Subcutaneous abdominal adipose tissue (tissue), 5 donors: ENCODE measurements at regions not wholly inside any gene's neighbourhood (a gene's known extent, or its start where the extent isn't known, plus 50 kb on each side); places are given as distances from the start of the nearest gene placed in this dataset.

Experiments used
- H3K27ac ChIP-seq: one replicate; pipeline ENCODE4 v1.7.0; 2013; ENCODE audit warnings: low read depth, mild to moderate bottlenecking, inconsistent platforms, low read length, moderate library complexity
- H3K27me3 ChIP-seq, 5 donors: one replicate each; pipeline ENCODE4 v1.7.0; 2013; ENCODE audit warnings: low read length in 5 of 5, inconsistent platforms in 1 of 5; ENCODE audit not compliant: control insufficient read depth in 5 of 5, insufficient read depth in 4 of 5
- H3K36me3 ChIP-seq, 5 donors: one replicate each; pipeline ENCODE4 v1.7.0; 2013; ENCODE audit warnings: low read length in 5 of 5; ENCODE audit not compliant: control insufficient read depth in 5 of 5, insufficient read depth in 5 of 5
- H3K4me1 ChIP-seq, 5 donors: one replicate each; pipeline ENCODE4 v1.7.0; 2013; ENCODE audit warnings: low read length in 5 of 5, mild to moderate bottlenecking in 3 of 5, moderate library complexity in 1 of 5; ENCODE audit not compliant: control insufficient read depth in 5 of 5, insufficient read depth in 5 of 5
- H3K4me3 ChIP-seq, 5 donors: one replicate each; pipeline ENCODE4 v1.7.0; 2013; ENCODE audit warnings: low read length in 5 of 5, low read depth in 1 of 5
- H3K9ac ChIP-seq, 5 donors: one replicate each; pipeline ENCODE4 v1.7.0; 2013; ENCODE audit warnings: low read length in 5 of 5, mild to moderate bottlenecking in 4 of 5, moderate library complexity in 3 of 5
- H3K9me3 ChIP-seq, 5 donors: one replicate each; pipeline ENCODE4 v1.7.0; 2013; ENCODE audit warnings: low read length in 5 of 5; ENCODE audit not compliant: control insufficient read depth in 5 of 5
- donor health status: healthy.
- donor health status: healthy.
- donor health status: healthy.
- donor health status: healthy.
- donor health status: healthy.

GRCh38 chr2:195202163-195202845, 454.7 kb upstream of the SLC39A10 start:
- H3K27me3 ChIP-seq: no peaks in the 10 kb centered on the region
- H3K27ac ChIP-seq: no peak overlapping the region
- no peaks in the 10 kb centered on the region for H3K9me3 ChIP-seq
- no peaks in the 10 kb centered on the region for H3K4me1 ChIP-seq
- no peak overlapping the region for H3K9ac ChIP-seq
- H3K36me3 ChIP-seq: no peaks in the 10 kb centered on the region
- no peak overlapping the region for H3K4me3 ChIP-seq

- no peaks in the 10 kb centered on the region for H3K36me3 ChIP-seq
- no peak overlapping the region for H3K4me3 ChIP-seq
- H3K27ac ChIP-seq: no peak overlapping the region
- no peak overlapping the region for H3K9ac ChIP-seq
- no peaks in the 10 kb centered on the region for H3K9me3 ChIP-seq
- H3K4me1 ChIP-seq: no peaks in the 10 kb centered on the region
- no peaks in the 10 kb centered on the region for H3K27me3 ChIP-seq
Measured at GRCh38 chr2:195199864-195200263, 457.2 kb upstream of the SLC39A10 start.

GRCh38 chr2:195181059-195181705, 475.8 kb upstream of the SLC39A10 start:
- Histone ChIP-seq H3K9ac (no peak overlapping the region), H3K27me3 (no peaks in the 10 kb centered on the region), H3K4me3 (no peak overlapping the region), H3K4me1 (no peaks in the 10 kb centered on the region), H3K9me3 (no peaks in the 10 kb centered on the region), H3K36me3 (no peaks in the 10 kb centered on the region), H3K27ac (no peak overlapping the region)

DNA sequence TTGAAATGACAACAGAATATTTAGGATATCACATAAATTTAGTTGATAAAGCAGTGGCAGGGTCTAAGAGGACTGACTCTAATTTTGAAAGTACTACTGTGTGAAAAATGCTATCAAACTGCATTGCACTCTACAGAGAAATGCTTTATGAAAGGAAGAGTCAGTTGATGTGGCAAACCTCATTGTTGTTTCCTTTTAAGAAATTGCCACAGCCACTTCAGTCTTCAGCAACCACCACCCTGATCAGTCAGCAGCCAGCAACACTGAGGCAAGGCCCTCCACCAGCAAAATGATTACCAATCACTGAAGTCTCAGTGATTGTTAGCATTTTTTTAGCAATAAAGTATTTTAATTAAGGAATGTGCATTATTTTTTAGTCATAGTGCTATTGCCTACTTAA, 488.7 kb upstream of the SLC39A10 start:
- Histone ChIP-seq H3K27ac (no peak overlapping the region), H3K4me3 (no peak overlapping the region), H3K27me3 (no peaks in the 10 kb centered on the region), H3K9me3 (peaks cover 0 to 2% (median 0%) of the 10 kb centered on the region in 5 donors), H3K4me1 (no peaks in the 10 kb centered on the region), H3K36me3 (no peaks in the 10 kb centered on the region), H3K9ac (no peak overlapping the region)

DNA sequence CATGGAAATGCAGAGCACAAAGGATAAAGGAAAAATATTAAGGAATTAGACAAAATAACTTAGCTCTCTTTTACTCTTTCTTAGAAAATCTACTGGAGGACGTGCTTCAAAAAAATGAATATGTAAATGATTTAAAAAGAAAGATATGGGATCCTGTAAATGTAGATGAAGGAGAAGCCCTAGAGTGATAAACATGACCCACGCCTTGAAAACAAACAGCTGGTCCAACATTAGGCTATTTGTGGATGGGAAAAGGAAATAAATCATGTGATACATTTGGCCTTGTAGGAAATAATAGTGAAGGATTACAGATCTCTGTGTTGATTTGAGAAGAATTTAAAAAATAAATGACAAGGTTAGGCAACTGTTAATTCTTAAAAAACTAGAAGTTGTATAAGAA, 492.1 kb upstream of the SLC39A10 start:
- Histone ChIP-seq H3K4me3 (no peak overlapping the region), H3K36me3 (no peaks in the 10 kb centered on the region), H3K9ac (no peak overlapping the region), H3K4me1 (no peaks in the 10 kb centered on the region), H3K9me3 (peaks cover 0 to 2% (median 0%) of the 10 kb centered on the region in 5 donors), H3K27ac (no peak overlapping the region), H3K27me3 (no peaks in the 10 kb centered on the region)

GRCh38 chr2:195162918-195163317, 494.1 kb upstream of the SLC39A10 start:
- H3K4me3 ChIP-seq: no peak overlapping the region
- H3K4me1 ChIP-seq: no peaks in the 10 kb centered on the region
- no peak overlapping the region for H3K27ac ChIP-seq
- H3K27me3 ChIP-seq: no peaks in the 10 kb centered on the region
- peaks cover 0 to 2% (median 0%) of the 10 kb centered on the region in 5 donors for H3K9me3 ChIP-seq
- H3K36me3 ChIP-seq: no peaks in the 10 kb centered on the region
- H3K9ac ChIP-seq: no peak overlapping the region

DNA sequence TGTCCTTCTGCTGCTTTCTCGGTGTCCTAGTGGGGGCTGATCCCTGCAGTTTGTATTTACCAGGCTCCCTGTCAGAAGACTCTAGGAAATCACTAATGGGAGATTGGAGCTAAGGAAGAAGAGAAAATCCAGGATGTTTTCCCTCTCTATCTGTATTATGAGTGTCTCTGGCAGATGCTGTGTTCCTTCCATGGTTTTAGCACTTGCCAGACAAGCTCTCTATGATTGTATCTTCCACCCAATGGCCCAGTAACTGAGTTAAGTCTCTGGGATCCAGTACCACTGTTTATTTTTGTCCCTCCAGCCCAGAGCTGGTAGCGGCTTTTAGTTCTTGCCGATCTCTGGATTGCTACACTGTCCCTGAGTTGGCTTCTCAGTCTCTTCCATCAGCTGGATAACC, 494.8 kb upstream of the SLC39A10 start:
- Histone ChIP-seq H3K27me3 (no peaks in the 10 kb centered on the region), H3K9ac (no peak overlapping the region), H3K4me3 (no peak overlapping the region), H3K27ac (no peak overlapping the region), H3K36me3 (no peaks in the 10 kb centered on the region), H3K4me1 (no peaks in the 10 kb centered on the region), H3K9me3 (peaks cover 0 to 2% (median 0%) of the 10 kb centered on the region in 5 donors)

DNA sequence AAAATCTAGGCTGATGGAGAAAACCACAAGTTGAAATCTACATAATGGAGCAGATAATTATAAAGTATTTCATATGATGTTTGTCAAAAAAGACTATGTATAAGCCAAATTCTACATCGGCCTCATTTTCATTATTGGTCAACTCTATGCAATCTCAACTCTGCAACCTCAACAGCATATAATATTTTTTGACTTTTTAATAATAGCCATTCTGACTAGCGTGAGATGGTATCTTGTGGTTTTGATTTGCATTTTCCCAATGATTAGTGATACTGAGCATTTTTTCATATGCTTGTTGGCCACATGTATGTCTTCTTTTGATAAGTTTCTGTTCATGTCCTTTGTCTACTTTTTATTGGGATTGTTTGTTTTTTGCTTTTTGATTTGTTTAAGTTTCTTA, 496.1 kb upstream of the SLC39A10 start:
- H3K9ac ChIP-seq: no peak overlapping the region
- no peak overlapping the region for H3K4me3 ChIP-seq
- no peaks in the 10 kb centered on the region for H3K27me3 ChIP-seq
- no peak overlapping the region for H3K27ac ChIP-seq
- peaks cover 0 to 2% (median 0%) of the 10 kb centered on the region in 5 donors for H3K9me3 ChIP-seq
- no peaks in the 10 kb centered on the region for H3K36me3 ChIP-seq
- H3K4me1 ChIP-seq: no peaks in the 10 kb centered on the region

GRCh38 chr2:195151711-195152110, 505.3 kb upstream of the SLC39A10 start:
- no peaks in the 10 kb centered on the region for H3K27me3 ChIP-seq
- no peak overlapping the region for H3K4me3 ChIP-seq
- H3K36me3 ChIP-seq: no peaks in the 10 kb centered on the region
- no peaks in the 10 kb centered on the region for H3K4me1 ChIP-seq
- no peak overlapping the region for H3K9ac ChIP-seq
- H3K9me3 ChIP-seq: no peaks in the 10 kb centered on the region
- no peak overlapping the region for H3K27ac ChIP-seq

GRCh38 chr2:195150819-195151218, 506.2 kb upstream of the SLC39A10 start:
- H3K9ac ChIP-seq: no peak overlapping the region
- no peak overlapping the region for H3K27ac ChIP-seq
- H3K36me3 ChIP-seq: no peaks in the 10 kb centered on the region
- no peak overlapping the region for H3K4me3 ChIP-seq
- H3K27me3 ChIP-seq: no peaks in the 10 kb centered on the region
- no peaks in the 10 kb centered on the region for H3K4me1 ChIP-seq
- H3K9me3 ChIP-seq: no peaks in the 10 kb centered on the region
